NCI-H1105 treated with DMSO at 0.1 percent for 48 hours (cell line): ENCODE measurements at regions not wholly inside any gene's neighbourhood (a gene's known extent, or its start where the extent isn't known, plus 50 kb on each side); places are given as distances from the start of the nearest gene placed in this dataset.
"Not testable (repeated sequence)": the region's sequence is repeated elsewhere in the genome, so short reads cannot be mapped to it uniquely, and the experiment has no call there.

Experiments
- DNase-seq: peaks from one replicate; lab custom pipeline; 2025; lab: John Stamatoyannopoulos, UW

- no peak for DNase-seq
These were observed 76.5 kb downstream of the SLC2A10 start for GRCh38 chr20:46785958-46786357.

DNA sequence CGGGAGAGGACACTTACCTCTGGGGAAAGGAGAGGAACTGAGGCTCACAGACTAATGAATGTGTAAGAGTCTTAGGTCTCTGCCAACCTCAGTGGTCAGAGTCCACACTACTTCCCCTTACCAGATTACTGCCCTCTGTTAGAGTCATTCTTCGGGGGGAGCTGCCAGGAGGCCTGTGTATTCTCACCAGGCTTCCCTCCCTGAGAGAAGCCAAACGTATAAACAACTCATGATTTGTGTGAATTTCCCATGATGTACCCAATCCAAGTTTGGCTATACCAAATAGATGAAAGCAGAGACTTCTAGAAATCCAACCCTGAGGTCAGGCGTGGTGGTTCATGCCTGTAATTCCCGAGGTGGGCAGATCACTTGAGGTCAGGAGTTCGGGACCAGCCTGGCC lies 77.1 kb downstream of the SLC2A10 start:
- no peak for DNase-seq

GRCh38 chr20:46787991-46788762 lies 78.7 kb downstream of the SLC2A10 start:
- DNase-seq, result no peak

DNA sequence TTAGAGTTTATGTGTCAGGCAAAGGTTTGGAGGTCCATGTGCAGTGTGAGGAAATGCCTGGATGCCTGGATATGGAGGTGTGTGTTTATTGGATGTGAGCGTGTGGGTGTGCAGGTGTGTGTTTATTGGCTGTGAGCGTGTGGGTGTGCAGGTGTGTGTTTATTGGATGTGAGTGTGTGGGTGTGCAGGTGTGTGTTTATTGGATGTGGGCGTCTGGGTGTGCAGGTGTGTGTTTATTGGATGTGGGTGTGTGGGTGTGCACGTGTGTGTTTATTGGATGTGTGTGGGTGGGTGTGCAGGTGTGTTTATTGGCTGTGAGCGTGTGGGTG lies 79.3 kb downstream of the SLC2A10 start:
- not testable (repeated sequence) for DNase-seq

GRCh38 chr20:46789339-46790028 lies 80.0 kb downstream of the SLC2A10 start:
- no peak for DNase-seq

GRCh38 chr20:46791722-46792416 lies 82.4 kb downstream of the SLC2A10 start:
- no peak for DNase-seq

DNA sequence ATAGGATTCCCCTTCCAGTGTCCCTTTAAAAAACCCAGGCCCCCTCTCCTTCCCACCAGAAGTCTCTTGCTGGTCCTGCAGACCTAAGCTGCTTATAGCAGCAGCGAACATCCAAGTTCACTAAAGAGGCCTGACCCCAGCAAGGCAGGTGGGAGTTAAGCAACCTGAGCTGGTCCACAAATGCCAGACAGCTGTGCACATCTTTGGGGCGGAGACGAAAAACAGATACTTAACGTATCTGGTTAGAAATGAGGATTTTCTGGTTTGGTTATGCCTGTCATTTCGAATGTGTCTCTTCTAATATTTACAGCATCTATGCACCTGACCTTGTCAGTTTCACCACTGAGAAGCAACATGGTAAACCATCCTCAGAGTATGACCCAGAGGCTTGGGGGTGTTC lies 87.8 kb downstream of the SLC2A10 start:
- DNase-seq, result no peak

GRCh38 chr20:46798430-46798829 lies 89.0 kb downstream of the SLC2A10 start:
- DNase-seq, result no peak

- DNase-seq, result no peak
These were observed 90.4 kb downstream of the SLC2A10 start for GRCh38 chr20:46799781-46800408.

- no peak for DNase-seq
These were observed 91.0 kb downstream of the SLC2A10 start for GRCh38 chr20:46800409-46800804.

DNA sequence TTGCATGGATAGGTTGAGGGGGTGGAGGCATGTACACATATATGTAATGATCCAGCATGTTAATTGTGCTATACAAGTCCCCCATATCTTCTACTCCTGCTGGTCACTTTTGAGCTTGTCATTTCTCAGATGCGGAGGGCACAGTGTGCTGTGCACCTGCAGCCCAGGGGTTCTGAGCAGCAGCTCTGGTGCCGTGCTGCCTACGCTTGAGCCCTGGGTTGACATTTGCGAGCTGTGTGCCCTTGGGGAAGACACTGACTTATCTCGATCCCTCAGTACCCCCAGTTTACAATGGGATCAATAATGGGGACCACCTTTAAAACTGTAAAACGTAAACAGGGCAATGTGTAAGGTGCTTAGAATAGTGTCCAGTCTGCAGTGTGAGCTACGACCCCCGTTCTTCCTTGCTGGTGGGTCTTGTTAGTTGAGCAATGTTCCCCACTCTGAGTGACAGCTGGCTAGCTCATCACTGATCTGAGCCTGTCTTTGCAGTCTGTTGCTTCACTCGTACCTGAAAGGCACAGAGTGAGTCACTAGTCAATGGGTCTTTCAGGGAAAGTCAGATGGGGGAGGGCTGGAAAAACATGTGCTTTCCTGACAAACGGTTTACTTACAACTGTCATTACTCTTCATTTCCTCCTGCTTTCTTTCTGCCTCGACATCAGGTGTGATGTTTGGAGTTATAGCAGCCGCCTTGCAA lies 91.7 kb downstream of the SLC2A10 start:
- DNase-seq, result no peak

GRCh38 chr20:46802722-46803121 lies 91.9 kb upstream of the EYA2 start:
- peak; percentile 43 for DNase-seq

DNA sequence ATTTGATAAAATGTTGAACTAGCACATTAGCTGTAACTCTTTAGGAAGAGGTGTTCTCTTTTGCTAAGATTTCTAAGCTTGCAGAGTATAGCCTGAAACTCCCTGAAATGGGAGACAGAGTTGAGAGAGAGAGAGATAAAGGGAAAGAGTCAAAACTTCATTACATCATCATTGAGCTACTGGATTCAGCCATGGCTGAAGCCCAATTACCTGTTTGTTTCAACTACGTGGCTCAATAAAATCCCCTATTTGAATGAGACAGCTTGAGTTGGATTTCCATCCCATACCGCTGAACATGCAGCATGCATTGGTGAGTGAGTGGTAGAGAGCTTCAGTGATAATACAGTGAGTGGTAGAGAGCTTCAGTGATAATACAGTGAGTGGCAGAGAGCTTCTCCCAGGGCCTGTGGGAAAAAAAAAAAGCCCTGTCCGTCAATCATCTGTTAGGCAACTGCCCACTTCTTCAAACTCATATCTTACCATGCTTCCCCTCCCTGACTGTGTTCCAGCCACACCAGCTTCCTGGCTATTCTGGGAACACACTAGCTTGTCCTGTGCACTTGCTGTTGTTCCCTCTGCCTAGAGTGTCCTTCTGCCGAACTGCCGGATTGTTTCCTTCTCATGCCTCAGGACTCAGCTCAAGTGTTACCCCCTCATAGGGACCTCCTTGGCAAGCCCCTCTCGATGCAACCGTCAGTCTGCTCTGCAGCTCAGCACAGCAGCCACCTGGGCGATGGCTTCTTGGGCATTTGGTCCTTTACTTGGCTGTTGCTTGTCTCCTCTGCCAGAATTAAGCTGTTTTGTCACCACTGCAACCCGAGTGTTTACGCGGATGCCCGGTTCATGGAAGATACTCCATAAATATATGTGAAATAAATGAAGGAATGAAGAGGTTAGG lies 91.3 kb upstream of the EYA2 start:
- no peak for DNase-seq

- no peak for DNase-seq
These were observed 90.5 kb upstream of the EYA2 start for GRCh38 chr20:46804126-46804525.

GRCh38 chr20:46805836-46806235 lies 88.8 kb upstream of the EYA2 start:
- DNase-seq, result no peak

GRCh38 chr20:46807998-46808397 lies 86.6 kb upstream of the EYA2 start:
- no peak for DNase-seq

DNA sequence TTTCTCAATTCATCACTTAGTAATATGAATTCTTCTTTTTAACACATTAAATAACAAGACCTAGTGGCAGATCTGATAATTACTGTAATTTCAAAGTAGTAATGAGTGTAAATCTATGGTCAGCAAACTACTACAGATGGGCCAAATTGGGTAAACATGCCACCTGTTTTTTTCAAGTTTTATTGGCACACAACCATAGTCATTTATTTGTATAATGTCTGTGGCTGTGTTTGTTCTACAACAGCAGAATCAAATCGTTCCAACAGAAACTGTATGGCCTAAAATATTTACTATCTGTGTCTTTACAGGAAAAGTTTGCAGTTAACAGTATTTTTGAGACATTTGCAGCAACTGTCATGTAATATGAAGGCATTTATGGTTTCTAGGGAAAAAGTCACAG lies 86.1 kb upstream of the EYA2 start:
- DNase-seq, result peak; percentile 85

- peak; percentile 33 for DNase-seq
These were observed 84.8 kb upstream of the EYA2 start for GRCh38 chr20:46809706-46810360.

DNA sequence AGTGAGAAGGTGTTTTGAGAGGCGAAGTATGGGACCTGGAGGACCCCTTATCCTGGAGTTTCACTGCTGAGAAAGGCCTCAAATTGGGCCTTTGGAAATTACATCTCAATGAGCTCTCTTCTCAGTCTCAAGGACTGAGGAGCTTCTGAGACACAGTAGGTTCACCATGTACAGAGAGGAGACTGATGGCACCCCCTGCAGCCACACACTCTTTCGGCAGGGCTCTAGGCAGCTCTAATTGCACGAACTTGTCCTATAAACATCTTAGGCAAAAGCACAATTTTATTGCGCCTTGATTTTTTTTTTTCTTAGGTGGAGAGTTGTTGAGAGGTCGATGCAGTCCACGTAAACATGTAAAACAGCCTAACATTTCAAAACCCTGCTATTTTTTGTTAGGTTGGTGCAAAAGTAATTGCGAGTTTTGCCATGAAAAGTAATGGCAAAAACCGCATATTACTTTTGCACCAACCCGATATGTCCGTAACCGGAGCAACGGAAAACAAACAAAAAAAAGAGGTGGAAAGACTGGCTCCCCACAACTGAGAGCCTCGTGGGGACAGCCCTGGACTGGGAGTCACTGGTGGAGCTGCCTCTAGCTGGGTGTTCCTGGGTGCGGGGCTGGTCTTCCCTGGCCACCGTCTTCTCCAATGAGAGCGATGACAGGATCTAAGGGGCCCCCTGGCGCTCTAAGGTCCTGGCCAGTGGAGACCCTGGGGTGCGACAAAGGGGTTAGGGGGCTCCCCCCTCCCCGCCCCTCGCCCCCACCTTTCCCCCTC lies 84.0 kb upstream of the EYA2 start:
- DNase-seq, result peak; percentile 84
